ENCODE measurements at regions not wholly inside any gene's neighbourhood (a gene's known extent, or its start where the extent isn't known, plus 50 kb on each side); places are given as distances from the start of the nearest gene placed in this dataset.

DNA sequence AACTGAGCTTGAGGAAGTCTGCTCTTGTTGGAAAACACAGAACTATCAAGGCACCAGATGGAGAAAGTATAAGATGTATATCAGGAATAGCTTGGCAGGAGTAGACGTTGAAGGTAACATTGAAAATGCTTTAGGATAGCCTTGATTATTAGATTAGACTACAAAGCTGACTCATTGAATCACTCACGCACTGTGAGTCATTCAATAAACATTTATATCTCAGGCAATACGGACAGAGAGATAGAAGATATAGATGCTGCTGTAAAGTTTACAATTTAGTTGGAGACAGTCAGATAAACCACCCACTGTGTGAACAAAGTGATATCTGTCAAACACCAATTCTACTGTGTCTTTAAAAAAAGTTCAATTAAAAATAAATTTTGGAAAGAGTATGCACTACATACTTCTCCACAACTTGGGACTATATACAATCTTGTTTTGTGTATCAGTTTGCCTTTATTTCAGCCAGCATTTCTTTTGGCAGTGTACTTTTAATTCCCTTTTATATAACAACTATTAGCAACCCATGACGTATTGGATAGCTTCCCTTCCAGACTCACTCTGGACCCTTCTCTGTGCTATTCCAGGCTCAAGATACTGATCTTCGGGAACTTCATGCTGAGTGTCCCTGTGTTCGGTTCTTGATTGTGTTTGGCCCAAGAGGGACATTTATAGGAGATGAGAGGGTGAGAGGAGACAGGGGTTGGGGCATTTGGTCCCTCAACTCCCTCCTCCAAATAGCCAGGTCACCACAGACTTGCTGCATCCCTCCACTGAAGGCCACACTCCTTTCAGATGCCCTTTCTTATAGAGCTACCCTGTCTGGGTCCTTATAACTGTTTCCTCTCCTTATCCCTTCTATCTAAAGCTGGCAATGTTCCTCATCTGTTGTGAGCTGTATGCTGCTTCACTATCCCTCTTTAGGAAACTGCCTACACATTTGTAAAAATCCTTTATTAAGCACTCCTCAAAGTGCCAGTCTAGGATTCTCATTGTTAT is 176.6 kb upstream of the PTPRK start:
- no peak for TF ChIP-seq POLR2A (IDR thresholded peaks at IDR 0.05)
- TF ChIP-seq, protein P1, sequence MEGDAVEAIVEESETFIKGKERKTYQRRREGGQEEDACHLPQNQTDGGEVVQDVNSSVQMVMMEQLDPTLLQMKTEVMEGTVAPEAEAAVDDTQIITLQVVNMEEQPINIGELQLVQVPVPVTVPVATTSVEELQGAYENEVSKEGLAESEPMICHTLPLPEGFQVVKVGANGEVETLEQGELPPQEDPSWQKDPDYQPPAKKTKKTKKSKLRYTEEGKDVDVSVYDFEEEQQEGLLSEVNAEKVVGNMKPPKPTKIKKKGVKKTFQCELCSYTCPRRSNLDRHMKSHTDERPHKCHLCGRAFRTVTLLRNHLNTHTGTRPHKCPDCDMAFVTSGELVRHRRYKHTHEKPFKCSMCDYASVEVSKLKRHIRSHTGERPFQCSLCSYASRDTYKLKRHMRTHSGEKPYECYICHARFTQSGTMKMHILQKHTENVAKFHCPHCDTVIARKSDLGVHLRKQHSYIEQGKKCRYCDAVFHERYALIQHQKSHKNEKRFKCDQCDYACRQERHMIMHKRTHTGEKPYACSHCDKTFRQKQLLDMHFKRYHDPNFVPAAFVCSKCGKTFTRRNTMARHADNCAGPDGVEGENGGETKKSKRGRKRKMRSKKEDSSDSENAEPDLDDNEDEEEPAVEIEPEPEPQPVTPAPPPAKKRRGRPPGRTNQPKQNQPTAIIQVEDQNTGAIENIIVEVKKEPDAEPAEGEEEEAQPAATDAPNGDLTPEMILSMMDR (IDR thresholded peaks at IDR 0.05 in 4 of 5, conservative IDR thresholded peaks at IDR 0.05 in 1 of 5) = no peak
